Skeletal muscle tissue (tissue), 3 donors: ENCODE measurements at regions not wholly inside any gene's neighbourhood (a gene's known extent, or its start where the extent isn't known, plus 50 kb on each side); places are given as distances from the start of the nearest gene placed in this dataset.

Experiments used
- H3K27ac ChIP-seq: one replicate; pipeline ENCODE4 v1.7.0; 2013; ENCODE audit warnings: mild to moderate bottlenecking, low read depth, low read length, inconsistent platforms
- H3K27me3 ChIP-seq, 3 donors: one replicate each; pipeline ENCODE4 v1.7.0; 2013; ENCODE audit warnings: low read length in 3 of 3; ENCODE audit not compliant: control insufficient read depth in 3 of 3, insufficient read depth in 3 of 3
- H3K36me3 ChIP-seq, 3 donors: one replicate each; pipeline ENCODE4 v1.7.0; 2013; ENCODE audit warnings: low read length in 3 of 3; ENCODE audit not compliant: control insufficient read depth in 3 of 3, insufficient read depth in 3 of 3
- H3K4me1 ChIP-seq, 3 donors: one replicate each; pipeline ENCODE4 v1.7.0; 2013; ENCODE audit warnings: low read length in 3 of 3, mild to moderate bottlenecking in 3 of 3; ENCODE audit not compliant: control insufficient read depth in 3 of 3, insufficient read depth in 3 of 3
- H3K4me3 ChIP-seq, 3 donors: one replicate each; pipeline ENCODE4 v1.7.0; 2013; ENCODE audit warnings: low read length in 3 of 3
- H3K9ac ChIP-seq, 3 donors: one replicate each; pipeline ENCODE4 v1.7.0; 2013; ENCODE audit warnings: low read length in 3 of 3, mild to moderate bottlenecking in 3 of 3, moderate library complexity in 2 of 3, low read depth in 1 of 3
- H3K9me3 ChIP-seq, 3 donors: one replicate each; pipeline ENCODE4 v1.7.0; 2013; ENCODE audit warnings: low read length in 3 of 3; ENCODE audit not compliant: control insufficient read depth in 3 of 3
- donor health status: Osteomylitis.

- H3K4me1 ChIP-seq: no peaks in the 10 kb centered on the region
- no peaks in the 10 kb centered on the region for H3K36me3 ChIP-seq
- no peaks in the 10 kb centered on the region for H3K9me3 ChIP-seq
- H3K27me3 ChIP-seq: no peaks in the 10 kb centered on the region
- no peak overlapping the region for H3K9ac ChIP-seq
- H3K4me3 ChIP-seq: no peak overlapping the region
- H3K27ac ChIP-seq: no peak overlapping the region
Measured at GRCh38 chr14:86641310-86641709, 1111.4 kb downstream of the FLRT2 start.

DNA sequence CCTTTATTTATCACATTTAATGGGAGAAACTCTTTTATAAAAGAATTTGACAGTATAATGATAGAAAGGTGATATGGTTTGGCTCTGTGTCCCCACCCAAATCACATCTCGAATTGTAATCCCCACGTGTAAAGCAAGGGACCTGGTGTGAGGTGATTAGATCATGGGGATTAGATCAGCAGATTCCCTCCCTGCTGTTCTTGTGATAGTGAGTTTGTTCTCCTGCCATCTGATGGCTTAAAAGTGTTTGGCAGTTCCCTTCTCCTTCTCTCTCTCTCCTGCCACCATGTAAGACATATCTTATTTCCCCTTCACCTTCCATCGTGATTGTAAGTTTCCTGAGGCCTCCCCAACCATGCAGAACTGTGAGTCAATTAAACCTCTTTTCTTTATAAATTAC is 1110.3 kb downstream of the FLRT2 start:
- Histone ChIP-seq H3K4me3 (no peak overlapping the region), H3K27me3 (no peaks in the 10 kb centered on the region), H3K27ac (no peak overlapping the region), H3K9ac (no peak overlapping the region), H3K36me3 (no peaks in the 10 kb centered on the region), H3K4me1 (no peaks in the 10 kb centered on the region), H3K9me3 (no peaks in the 10 kb centered on the region)

- Histone ChIP-seq H3K9ac (no peak overlapping the region), H3K9me3 (no peaks in the 10 kb centered on the region), H3K27me3 (no peaks in the 10 kb centered on the region), H3K4me1 (no peaks in the 10 kb centered on the region), H3K4me3 (no peak overlapping the region), H3K36me3 (no peaks in the 10 kb centered on the region), H3K27ac (no peak overlapping the region)
Measured at GRCh38 chr14:86639666-86640065, 1109.7 kb downstream of the FLRT2 start.

DNA sequence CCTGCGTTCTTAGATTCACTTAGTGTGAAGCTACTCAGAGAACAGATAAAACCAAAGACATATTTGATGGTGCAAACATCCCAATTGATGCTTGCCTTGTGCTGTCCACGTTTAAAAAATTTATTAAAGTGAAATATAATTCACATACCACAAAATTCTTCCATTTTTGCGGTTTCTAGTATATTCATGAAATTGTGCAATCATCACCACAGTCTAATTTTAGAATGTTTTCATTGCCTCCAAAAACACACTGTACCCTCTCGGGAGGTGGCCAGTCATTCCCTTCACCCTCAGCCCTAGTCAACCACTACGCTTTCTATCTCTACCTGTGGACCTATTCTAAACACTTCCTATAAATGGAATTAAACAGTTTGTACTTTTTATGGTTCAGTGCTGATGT is 1109.2 kb downstream of the FLRT2 start:
- no peaks in the 10 kb centered on the region for H3K36me3 ChIP-seq
- no peaks in the 10 kb centered on the region for H3K27me3 ChIP-seq
- no peaks in the 10 kb centered on the region for H3K4me1 ChIP-seq
- H3K4me3 ChIP-seq: no peak overlapping the region
- H3K27ac ChIP-seq: no peak overlapping the region
- H3K9me3 ChIP-seq: no peaks in the 10 kb centered on the region
- H3K9ac ChIP-seq: no peak overlapping the region

DNA sequence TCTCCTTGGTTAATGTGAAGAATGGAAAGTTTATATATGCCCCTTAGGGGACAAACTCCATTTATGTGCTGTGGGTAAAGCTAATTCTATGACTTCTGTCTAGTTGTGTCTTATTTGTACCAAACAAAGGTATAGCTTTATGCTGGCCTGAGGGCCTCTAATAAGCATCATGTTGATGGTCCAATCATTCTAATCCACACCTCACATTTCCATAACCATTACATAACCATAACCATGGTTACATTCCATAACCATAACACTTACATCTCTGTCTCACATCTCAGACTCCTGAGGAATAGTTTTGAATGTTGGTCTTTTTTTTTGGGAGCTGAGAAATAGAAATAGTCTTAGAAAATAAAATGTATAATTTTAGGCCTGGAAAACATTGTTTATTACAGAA is 1097.1 kb downstream of the FLRT2 start:
- H3K4me3 ChIP-seq: no peak overlapping the region
- H3K36me3 ChIP-seq: no peaks in the 10 kb centered on the region
- no peaks in the 10 kb centered on the region for H3K27me3 ChIP-seq
- no peaks in the 10 kb centered on the region for H3K4me1 ChIP-seq
- H3K9me3 ChIP-seq: no peaks in the 10 kb centered on the region
- no peak overlapping the region for H3K9ac ChIP-seq
- no peak overlapping the region for H3K27ac ChIP-seq

DNA sequence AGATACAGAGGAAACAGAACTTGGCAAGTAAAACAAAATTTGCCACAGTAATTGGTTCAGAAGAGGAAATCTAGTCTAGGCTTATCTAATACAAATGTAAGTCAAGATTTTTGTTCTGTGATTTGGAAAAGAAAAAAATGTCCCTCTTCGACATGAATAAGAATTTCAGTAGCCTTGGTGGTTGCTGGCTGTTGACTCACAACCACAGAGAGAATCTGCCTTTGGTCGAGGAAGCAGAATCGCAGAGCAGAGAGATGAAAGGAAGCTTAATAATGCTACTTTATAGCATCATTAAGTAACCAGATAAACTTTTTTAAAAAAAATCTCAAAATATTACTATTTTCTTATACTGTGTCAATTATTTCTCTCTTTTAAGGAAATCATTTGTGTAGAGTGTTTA is 1096.6 kb downstream of the FLRT2 start:
- H3K9me3 ChIP-seq: no peaks in the 10 kb centered on the region

GRCh38 chr14:86625637-86626036 is 1095.7 kb downstream of the FLRT2 start:
- no peak overlapping the region for H3K4me3 ChIP-seq
- H3K4me1 ChIP-seq: no peaks in the 10 kb centered on the region
- no peak overlapping the region for H3K27ac ChIP-seq
- no peak overlapping the region for H3K9ac ChIP-seq
- H3K27me3 ChIP-seq: no peaks in the 10 kb centered on the region
- H3K9me3 ChIP-seq: no peaks in the 10 kb centered on the region
- no peaks in the 10 kb centered on the region for H3K36me3 ChIP-seq

More for the DNA sequence above, 1096.6 kb downstream of the FLRT2 start:
- Histone ChIP-seq H3K27ac (no peak overlapping the region), H3K27me3 (no peaks in the 10 kb centered on the region), H3K9ac (no peak overlapping the region), H3K36me3 (no peaks in the 10 kb centered on the region), H3K4me1 (no peaks in the 10 kb centered on the region), H3K4me3 (no peak overlapping the region)

DNA sequence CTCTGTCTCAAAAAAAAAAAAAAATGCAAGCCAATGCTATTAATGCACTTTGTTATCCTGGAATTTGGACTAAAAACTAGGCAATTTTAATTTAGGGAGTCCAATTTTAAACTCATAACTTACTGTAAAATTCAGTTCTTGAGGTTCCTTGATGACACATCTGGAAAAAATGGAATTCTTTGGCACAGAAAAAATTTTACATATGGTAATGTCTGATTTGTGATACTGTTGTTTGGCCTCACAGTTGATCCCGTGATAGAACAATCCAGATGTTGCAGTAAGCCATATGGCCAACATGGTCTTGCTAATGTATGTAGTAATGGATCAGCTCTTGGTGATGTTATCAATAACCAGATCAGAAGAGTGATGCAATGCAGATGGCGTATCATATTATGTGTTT is 1089.8 kb downstream of the FLRT2 start:
- Histone ChIP-seq H3K9ac (no peak overlapping the region), H3K27me3 (no peaks in the 10 kb centered on the region), H3K4me1 (no peaks in the 10 kb centered on the region), H3K4me3 (no peak overlapping the region), H3K36me3 (no peaks in the 10 kb centered on the region), H3K9me3 (no peaks in the 10 kb centered on the region), H3K27ac (no peak overlapping the region)

GRCh38 chr14:86613786-86614185 is 1083.8 kb downstream of the FLRT2 start:
- Histone ChIP-seq H3K4me3 (no peak overlapping the region), H3K36me3 (no peaks in the 10 kb centered on the region), H3K27me3 (no peaks in the 10 kb centered on the region), H3K27ac (no peak overlapping the region), H3K9ac (no peak overlapping the region), H3K9me3 (no peaks in the 10 kb centered on the region), H3K4me1 (no peaks in the 10 kb centered on the region)

DNA sequence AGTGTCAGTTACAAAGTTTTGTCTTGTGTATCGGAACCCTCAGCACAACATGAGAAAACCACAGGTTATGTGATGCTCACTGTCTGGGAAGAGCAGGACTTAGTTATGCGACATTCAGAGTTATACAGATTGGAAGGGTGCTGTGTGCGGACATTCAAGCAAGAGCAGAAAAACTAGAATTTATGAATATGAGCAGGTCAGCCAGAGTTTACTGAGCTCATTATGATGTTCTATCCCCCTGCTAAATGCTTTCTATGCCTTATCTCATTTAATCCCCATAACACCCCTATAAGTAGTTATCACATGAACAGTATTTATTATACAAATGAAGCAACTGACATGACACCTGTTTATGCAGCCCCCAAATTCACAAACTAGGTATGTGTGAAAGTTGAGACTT is 1083.2 kb downstream of the FLRT2 start:
- Histone ChIP-seq H3K27me3 (no peaks in the 10 kb centered on the region), H3K27ac (no peak overlapping the region), H3K9me3 (no peaks in the 10 kb centered on the region), H3K36me3 (no peaks in the 10 kb centered on the region), H3K4me1 (no peaks in the 10 kb centered on the region), H3K9ac (no peak overlapping the region), H3K4me3 (no peak overlapping the region)

DNA sequence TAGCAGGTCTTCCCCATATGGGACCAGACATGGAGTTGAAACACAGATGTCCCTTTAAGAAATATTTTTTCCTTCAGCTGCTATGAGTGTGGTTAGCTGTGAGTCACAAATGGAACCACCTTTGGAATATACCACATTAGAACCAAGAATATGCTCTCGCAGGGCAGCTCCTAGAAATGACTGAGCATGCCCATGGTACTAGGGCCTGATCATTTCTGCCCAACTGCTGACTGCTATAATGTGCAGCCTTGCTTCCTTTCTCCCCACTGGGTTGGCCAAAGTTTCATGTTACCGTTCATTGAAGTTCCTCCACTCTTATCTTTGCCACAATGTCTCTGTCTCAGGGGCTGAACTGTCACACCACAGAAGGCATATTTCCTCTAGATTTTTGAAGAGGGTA is 1074.6 kb downstream of the FLRT2 start:
- H3K27ac ChIP-seq: no peak overlapping the region
- no peak overlapping the region for H3K4me3 ChIP-seq
- no peaks in the 10 kb centered on the region for H3K36me3 ChIP-seq
- H3K4me1 ChIP-seq: no peaks in the 10 kb centered on the region
- no peaks in the 10 kb centered on the region for H3K27me3 ChIP-seq
- H3K9me3 ChIP-seq: no peaks in the 10 kb centered on the region
- H3K9ac ChIP-seq: no peak overlapping the region
